Hippocampal formation (tissue), 2 donors: ENCODE measurements at regions not wholly inside any gene's neighbourhood (a gene's known extent, or its start where the extent isn't known, plus 50 kb on each side); places are given as distances from the start of the nearest gene placed in this dataset.

Experiments
- DNase-seq, 2 donors: peaks; one replicate each; lab custom pipeline; 2025; lab: John Stamatoyannopoulos, UW

DNA sequence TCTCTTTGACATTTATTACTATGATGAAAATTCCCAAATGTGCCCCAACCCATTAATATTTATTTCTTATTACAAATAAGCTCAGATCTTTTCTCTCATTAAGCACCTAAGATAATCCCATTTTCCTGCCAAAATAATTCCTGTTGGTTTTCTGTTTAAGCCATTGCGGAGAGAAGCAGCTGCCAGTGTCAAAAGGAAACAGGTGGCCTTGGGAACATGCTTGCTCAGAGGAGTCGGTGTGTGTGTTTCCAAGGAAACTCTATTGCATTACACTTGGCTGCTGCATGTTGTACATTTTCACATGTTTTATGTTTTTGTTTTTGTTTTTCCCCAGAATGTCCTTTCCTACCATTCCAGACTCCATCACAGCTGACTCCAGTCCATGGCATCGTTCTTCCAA lies 56.4 kb downstream of the CD24 start:
- DNase-seq: no peak

DNA sequence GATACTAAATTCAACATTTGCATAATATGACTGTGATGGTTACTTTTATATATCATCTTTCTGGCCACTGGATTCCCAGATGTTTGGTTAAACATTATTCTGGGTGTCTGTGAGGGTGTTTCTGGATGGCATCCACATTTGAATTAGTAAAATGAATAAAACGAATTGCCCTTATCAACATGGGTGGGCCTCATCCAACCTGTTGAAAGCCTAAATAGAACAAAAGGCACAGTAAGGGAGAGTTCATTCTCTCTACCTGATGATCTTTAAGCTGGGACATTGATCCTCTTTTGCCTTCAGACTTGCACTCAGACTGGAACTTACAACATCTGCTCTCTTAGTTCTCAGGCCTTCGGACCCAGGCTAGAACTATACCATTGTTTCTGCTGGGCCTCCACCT lies 57.6 kb downstream of the CD24 start:
- DNase-seq: no peak

DNA sequence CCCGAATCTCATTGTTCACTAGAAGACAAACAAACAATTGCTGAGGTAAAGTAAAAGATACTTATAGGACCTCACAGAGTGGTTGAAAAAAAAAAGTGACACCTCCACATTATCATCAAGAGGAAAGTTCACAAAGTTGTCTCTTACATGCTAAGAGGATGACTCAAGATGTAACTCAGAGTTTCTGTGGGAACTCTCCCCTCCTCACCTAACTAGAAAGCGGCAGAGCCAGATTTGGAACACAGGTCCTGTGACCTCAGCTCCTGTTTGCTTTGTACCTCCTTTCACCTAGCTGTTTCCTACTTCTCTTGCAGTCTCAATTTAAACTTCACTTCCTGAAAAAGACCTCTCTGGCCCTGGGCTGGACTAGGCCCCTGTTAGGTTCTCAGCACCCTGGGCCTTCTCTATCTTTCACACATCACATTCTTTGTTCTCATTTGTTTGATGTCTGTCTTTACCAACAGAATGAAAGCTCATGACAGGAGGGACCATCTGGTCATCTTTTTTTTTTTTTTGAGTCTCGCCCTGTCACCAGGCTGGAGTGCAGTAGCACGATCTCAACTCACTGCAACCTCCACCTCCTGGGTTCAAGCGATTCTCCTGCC lies 60.8 kb downstream of the CD24 start:
- no peak for DNase-seq

DNA sequence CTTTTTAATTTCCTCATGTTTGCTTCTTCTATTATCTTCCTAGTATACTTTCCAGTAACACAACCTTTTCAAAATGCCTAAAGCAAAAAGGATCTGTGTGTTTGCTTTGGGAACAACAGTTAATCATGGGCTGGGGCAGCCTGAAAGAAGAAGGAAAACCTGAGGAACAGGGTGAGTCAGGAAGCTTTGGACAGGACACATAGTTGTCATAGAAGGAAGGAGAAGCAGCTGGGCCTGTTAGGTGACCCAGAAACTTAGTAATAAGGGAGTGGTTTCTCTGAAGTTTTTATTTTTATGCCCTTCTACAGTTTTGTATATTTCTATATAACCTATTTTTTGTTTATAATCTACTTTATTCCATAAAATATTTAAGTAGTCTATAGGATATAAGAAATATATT lies 61.4 kb downstream of the CD24 start:
- no peak for DNase-seq

DNA sequence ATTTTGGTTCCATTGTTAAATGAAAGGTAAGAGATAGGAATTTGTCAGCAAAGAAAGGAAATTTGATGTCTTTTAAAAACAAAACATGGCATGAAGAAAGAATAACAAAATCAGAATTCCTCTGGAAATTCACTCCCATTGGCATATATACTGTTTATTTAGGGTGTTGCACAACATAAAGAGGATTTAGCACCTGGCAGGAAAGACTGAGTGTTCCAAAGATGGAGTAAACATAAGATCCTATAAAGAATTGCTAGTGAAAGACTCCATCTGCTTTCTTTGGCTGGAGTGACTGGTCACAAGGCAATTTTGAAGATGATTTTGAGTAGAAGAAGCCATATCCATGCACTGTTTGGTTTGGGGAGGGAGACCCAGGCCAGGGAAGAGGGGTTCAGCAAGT lies 62.4 kb downstream of the CD24 start:
- no peak for DNase-seq

DNA sequence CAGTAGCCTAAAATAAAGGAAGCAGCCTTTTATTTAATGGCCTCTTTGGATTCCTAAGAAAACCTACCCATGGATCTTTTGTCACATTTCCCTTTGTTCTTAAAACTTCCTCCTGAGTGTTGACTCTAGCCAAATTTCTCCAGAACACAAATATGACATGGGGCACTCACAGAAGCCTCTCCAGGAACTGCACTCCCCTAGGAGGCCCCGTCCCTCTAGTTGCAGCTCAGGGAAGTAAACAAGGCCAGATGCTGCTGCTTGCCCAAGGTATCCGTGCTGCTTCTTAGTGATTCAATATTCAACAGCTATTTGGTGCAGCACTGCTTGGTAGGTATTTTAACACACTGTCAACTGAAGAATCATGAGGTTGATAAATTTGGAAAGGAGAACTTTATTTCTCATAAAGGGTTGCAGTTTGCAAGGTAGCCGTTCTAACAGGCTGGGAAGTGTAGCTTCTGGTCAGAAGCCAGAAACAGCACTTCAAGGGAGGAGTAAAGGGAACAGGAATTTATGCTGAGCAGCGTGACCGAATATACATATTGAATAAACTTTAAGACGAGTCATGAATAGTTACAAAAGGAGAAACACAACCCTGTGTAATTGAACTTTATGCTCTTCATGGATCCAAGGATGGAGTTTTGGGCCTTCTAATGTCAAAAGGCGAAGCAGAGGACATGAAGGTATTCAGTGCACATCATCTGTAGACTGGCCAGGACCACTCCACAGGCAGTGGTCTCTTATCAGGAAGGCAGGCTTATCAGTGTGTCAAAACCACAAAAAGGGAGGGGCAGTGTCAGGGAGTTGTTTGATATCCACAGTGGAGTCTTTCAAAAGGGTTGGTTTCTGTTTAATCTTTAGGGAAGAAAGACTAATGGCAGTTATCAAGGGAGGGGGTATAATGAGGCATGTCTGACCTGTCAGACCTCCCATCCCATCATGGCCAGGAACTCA lies 63.3 kb downstream of the CD24 start:
- no peak for DNase-seq

DNA sequence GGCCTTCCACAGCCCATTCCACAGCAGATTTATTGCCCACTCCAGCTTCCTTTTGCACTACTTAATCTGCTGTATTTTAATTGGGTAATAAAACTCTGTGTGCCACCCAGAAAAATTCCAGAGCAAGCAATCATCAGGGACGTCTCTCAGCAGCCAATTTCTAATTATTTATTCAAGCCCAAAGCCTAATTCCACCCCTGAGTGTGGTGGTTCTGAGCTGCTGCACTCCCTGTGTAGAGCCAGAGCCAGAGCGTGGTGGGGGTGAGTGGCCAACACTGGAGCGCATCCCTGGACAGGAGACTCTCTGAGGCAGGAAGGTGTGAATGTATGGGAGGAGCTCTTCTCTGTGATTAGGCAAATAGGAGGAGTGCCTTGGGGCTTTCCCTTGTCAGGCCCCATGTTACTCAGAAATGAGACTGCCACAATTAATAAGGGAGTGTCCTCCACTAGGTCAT lies 66.1 kb downstream of the CD24 start:
- DNase-seq: no peak

DNA sequence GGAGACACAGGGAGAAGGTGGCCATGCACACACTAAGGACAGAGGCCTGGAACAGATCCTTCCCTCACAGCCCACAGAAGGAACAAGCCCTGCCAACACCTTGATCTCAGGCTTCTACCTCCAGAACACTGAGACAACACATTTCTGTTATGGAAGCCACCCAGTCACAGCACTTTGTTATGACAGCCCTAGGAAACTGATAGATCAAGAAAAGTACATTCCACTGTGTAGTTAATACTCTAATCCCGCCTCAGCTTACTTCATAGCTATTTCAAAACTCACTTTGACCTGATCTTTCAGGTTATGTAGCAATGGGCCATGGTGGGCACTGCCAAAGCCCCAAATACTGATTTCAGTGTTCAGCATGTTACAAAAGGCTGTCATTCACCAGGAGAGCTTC lies 66.8 kb downstream of the CD24 start:
- no peak for DNase-seq

DNA sequence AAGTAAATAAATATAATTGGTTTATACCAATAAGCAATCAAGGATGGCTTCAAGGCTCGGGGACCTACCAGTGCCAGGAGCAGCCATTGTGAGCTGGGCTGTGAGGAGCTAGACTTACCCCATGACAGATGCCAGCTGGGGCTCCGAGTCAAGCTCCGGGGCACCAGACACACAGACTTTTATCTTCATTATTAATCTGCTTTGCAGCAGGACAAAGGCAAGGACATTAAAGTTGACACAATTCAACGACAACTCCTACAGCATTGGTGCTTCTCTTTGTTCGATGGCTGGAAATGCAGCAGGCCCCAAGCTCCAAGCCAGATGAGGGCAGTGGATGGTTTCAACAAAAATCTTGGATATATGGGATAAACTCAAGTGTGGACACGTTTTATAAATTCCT lies 68.3 kb downstream of the CD24 start:
- DNase-seq: no peak

DNA sequence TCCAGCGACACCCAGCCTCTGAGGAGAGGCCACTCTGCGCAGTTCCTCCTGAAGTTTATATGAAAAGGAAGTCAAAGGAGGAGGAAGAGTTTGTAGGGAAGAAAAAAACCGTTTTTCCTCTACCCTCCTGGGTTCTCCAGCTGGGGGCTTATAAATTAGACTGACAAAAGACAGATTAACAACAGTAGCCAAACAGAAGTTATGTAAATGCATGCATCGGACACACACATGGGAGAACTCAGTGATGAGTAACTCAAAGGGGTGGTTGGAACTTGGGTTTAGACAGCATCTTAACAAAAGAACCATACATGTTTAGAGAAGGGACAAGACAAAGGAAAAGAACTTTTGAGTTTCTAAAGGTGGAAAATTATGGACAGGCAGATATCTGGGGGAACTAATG lies 71.2 kb downstream of the CD24 start:
- no peak for DNase-seq

DNA sequence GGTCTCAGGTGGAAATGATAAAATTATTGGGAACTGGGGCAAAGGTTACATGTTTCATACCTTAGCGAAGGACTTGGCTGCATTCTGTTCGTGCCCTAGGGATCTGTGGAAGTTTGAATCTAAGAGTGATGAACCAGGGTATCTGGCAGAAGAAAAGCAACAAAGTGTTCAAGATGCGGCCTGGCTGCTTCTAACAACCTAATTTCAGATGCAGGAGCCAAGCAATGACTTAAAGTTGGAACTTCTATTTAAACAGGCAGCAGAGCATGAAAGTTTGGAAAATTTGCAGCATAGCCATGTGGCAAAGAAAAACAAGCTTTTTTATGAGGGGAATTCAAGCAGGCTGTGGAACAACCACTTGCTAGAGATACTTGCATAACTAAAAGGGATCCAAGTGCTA lies 73.5 kb downstream of the CD24 start:
- no peak for DNase-seq

DNA sequence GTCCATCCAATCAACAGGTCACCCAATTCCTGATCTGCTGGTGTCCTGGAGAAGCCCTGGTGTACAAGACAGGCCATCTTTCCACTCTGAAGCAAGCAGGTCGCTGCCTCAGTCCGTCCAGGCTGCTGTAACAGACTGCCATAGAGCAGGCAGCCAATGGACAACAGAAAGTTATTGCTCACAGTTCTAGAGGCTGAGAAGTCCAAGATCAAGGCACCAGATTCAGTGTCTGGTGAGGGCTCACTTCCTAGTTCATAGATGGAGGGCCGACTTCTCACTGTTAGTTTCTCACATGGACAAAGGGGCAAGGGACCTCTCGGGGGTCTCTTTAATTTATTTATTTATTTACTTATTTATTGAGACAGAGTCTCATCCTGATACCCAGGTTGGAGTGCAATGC lies 74.8 kb downstream of the CD24 start:
- no peak for DNase-seq

DNA sequence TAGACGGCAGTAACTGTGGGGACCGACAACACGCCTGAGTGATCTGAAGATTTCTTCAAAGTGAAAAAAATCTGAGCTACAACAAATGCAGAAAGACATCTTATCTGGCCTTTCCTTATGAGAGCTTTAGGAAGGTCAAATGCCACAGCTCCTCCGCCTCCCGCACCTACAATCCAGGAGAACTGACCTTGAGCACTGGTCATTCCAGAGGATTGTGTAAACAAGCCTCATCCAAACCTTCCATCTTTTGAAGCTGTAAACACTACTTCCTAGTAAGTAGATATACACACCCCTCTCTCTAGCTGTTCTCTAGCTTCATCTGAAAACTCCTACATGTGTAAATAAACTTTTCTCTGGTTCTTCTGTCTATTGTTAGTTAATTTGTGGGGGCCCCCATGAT lies 76.9 kb downstream of the CD24 start:
- no peak for DNase-seq

DNA sequence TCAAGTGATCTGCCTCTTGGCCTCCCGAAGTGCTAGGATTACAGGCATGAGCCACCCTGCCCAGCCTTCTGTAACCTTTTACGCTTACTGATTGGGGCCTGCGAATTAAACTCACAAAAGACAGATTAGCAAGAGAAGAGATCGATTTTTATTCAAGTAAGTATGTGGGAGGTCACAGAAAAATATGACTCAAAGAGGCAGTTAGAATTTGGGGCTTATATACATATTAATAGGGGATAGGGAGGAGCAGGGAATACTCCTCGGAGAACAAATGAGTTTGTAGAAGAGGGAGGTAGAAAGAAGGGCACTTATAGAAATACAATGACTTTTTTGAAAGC lies 78.9 kb downstream of the CD24 start:
- DNase-seq: no peak

DNA sequence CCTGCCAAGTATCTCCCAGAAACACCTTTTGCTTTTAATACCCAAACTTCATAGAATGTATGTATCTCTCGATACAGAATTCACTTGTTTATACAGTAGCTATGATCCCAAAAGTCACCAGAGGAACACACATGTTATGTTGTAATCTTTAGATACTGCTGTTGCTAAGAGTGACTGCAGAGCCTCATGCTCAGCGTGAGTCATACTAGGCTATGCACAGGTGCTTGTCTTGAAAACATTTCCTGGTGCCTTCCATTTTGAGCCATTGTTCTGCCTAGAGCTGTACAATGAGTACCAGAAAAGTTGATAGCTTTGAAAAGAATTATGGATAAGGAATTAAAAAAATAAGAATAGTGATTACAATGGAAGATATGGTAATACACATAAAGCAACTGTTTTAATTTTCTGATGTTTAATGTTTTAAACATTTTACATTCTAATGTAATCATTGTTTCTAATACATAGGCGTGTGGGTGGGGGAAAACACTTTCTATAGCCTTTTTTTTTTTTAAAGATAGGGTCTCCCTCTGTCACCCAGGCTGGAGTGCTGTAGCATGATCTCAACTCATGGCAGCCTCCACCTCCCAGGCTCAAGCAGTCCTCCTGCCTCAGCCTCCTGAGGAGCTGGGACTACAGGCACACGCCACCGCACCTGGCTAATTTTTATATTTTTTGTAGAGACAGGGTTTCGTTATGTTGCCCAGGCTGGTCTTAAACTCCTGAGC lies 79.4 kb downstream of the CD24 start:
- no peak for DNase-seq

DNA sequence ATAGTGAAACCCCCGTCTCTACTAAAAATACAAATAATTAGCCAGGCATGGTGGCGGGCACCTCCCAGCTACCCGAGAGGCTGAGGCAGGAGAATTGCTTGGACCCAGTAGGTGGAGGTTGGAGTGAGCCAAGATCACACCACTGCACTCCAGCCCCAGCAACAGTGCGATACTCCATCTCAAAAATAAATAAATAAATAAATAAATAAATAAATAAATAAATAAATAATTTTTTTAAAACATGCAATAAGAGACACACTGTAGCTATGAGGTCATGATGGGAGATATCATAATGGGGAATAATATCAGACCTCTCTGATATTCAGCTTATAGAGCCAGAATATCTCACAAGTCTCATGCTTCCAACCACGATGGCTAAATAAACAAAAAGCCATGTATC lies 82.3 kb downstream of the CD24 start:
- DNase-seq: no peak

DNA sequence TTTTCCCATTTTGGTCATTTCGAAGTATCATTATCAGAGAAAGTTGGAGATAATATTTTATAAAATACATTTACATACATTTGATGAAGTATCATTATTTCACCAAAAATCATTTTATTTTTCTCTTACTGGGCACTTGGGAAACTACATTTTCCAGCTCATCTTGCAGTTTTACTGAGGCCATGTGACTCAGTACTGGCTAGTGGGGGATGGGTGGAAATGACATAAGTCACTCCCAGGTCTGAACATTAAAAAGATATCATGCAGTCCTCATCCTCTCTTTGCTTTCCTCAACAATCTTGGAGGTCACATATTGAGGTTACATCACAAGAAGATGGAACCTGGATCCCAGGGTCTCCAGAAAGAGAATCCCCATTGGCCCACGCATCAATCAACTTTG lies 84.1 kb downstream of the CD24 start:
- DNase-seq: no peak

DNA sequence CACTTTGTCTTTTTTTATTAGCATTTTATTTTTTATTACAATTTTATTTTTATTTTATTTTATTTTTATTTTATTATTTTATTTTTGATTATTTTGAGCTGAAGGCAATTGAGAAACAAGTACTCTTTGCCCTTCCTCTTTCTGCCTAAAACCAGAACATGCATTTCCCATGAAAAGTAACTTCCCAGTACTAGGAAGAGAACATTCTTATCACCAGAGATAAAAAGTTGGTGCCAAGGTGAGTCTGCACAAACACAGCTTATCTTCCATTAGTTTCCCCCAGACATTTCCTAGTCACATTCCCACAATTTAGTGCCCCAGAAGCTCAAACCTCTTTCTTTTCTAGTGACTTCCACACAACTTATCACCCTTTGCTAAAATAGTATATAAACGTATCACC lies 84.8 kb downstream of the CD24 start:
- DNase-seq: no peak

DNA sequence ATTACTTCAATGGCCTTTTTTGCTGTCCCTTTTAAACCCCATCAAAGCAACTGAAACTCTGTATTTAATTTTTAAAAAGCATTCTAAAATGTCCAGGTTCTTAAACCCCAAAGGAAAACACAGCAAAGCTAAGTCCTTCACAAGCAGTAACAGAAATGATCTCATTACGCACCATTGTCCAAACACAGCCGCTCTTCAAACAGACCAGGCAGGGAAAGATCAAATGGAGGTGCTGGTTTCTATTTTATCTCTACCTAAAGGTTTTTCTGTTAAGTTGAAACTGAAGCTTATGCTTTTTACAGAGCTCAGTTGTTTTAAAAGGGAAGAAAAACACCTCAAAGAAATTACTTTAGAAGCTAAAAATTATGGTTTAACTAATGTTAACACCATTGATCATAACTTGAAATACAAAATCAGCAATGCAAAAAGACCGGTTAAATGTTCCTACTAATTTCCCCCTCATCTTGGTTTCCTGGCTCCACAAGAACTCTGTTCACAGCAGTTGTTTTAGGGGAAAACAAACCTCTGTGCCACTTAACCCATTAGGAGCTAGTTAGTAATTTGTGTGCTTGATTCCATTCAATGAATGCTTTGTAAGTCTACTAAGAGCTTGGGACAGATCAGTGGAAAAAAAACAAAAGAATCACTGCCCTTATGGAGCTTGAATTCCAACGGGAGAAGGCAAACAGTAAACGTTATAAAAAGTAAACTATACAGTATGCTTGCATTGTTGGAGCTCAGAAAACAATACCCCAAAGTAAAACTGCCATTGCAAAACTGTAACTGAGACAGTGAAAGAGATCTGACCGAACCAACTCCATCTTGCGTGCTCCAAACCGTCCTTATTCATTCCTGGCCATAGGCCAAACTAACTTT lies 87.4 kb downstream of the CD24 start:
- DNase-seq: no peak

DNA sequence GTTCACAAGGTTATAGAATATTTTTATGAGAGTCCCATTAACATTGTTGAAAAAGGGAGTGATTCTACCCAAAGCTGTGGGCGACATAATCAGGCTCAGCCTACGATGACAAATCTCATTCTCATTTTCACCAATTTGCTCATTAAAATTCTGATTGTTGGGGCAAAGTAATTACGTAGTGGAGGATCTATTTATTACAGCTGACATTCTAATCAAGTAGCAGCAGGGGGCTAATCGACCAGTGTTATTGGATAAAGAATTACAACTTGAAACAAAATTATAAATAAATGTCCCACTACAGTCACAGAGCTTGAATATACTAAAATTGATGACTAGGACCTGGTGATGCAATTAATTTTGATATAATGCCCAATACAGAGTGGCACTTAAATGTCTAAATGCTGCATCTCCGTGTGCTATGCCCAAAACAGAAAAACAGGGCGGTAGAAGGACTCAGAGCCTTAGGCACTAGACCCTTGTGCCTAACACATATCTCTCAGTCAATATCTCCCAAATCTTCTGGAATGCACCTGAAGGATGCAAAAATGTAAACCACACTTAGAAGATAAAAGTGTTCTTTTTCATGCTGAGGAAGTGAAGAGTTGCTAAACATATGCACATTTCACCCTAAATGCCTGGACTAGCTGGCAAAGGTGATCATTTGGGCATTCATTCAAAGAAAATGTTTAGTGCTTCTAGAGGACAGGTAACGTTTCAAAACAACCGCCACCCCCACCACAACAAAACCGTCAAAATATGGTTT lies 88.3 kb downstream of the CD24 start:
- DNase-seq: no peak

DNA sequence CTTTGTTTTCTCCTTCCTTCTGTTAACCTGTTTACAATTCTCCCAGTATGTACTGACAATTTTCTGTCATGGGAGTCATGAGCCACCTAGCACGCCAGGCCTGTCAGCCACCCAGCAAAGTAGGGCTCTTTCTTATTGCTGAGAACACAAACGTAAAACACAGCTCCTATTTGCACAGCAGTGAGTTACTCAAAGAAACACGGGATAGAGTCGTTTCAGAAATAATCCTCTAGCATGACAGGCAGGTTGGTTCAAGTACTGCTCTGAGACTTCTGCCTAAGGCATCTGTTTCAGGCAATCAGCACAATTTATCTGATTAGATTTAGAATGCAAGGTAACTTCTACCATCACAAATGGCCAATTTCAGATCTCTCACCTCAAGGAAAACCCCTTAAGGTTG lies 88.8 kb downstream of the CD24 start:
- DNase-seq: no peak
